Gastroesophageal sphincter (tissue), 4 donors: ENCODE measurements at regions not wholly inside any gene's neighbourhood (a gene's known extent, or its start where the extent isn't known, plus 50 kb on each side); places are given as distances from the start of the nearest gene placed in this dataset.

Experiments
- ATAC-seq: fragments of 150-250 bp; one replicate; pipeline ENCODE4 v1.9.1; 2016; ENCODE audit warnings: mild to moderate bottlenecking, moderate library complexity
- H3K27ac ChIP-seq, 4 donors: fragments of 200-600 bp; sonication (generic) in 3 of 4; 1 replicate in 3 of 4; 2 replicates in 1 of 4; pipeline ENCODE4 v1.5.1; 2016 to 2019
- H3K27me3 ChIP-seq: fragments of 200-600 bp; sonication (generic); one replicate; pipeline ENCODE4 v1.5.1; 2019
- H3K36me3 ChIP-seq, 2 donors: fragments of 200-600 bp; sonication (generic); one replicate each; pipeline ENCODE4 v1.5.1; 2019; ENCODE audit warnings: control low read depth in 1 of 2
- H3K4me1 ChIP-seq, 3 donors: fragments of 200-600 bp; sonication (generic); 1 replicate in 2 of 3; 2 replicates in 1 of 3; pipeline ENCODE4 v1.5.1; 2016 to 2019; ENCODE audit warnings: control low read depth in 2 of 3
- H3K4me3 ChIP-seq, 2 donors: fragments of 200-600 bp; sonication (generic); one replicate each; pipeline ENCODE4 v1.5.1; 2019; ENCODE audit warnings: mild to moderate bottlenecking in 1 of 2, moderate library complexity in 1 of 2
- H3K9me3 ChIP-seq, 3 donors: fragments of 200-600 bp; sonication (generic); one replicate each; pipeline ENCODE4 v1.5.1; 2017 to 2019; ENCODE audit warnings: control low read depth in 2 of 3
- CTCF ChIP-seq, 4 experiments: fragments of 200-600 bp in 2 of 4; fragments of 450-650 bp in 2 of 4; sonication (generic) in 1 of 4; IDR thresholded peaks; one replicate each; pipeline ENCODE4 v1.5.1; 2017 to 2019; ENCODE audit warnings: antibody characterized with exemption in 4 of 4, mild to moderate bottlenecking in 2 of 4, moderate library complexity in 2 of 4
- EP300 ChIP-seq: sonication (generic); formaldehyde crosslinking; IDR thresholded peaks from one replicate; pipeline ENCODE4 v1.6.1; 2017; ENCODE audit warnings: antibody characterized with exemption, mild to moderate bottlenecking
- POLR2A ChIP-seq, 2 donors: fragments of 450-650 bp; IDR thresholded peaks; one replicate each; pipeline ENCODE4 v1.6.1; 2017; ENCODE audit warnings: antibody characterized with exemption in 2 of 2, mild to moderate bottlenecking in 2 of 2, moderate library complexity in 1 of 2
- POLR2AphosphoS5 ChIP-seq: sonication (generic); formaldehyde crosslinking; IDR thresholded peaks from one replicate; pipeline ENCODE4 v1.6.1; 2017; ENCODE audit warnings: antibody characterized with exemption
- WGBS, 2 donors: methylation state at CpG; one replicate each; pipeline ENCODE4 v1.1.5; 2018; ENCODE audit warnings: low coverage in 1 of 2; 5-methylcytosine and 5-hydroxymethylcytosine counted together

DNA sequence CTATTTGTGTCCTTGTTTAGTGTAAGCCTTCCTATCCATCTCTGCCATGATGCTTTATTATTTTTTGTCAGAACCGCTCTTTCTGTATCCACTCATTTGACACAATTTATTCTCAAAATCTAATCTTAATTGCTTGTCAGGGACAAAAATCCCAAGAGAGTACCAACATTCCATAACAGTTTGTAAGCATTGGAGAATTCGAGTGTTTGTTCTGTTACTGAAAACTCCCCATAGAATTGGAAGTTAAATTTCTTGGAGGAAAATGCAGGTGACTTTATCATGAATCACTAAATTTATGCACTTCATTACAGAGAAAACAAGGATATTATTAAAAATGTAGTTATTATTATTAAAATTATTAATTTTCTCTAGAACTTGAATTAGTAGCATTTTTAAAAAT is 1986.1 kb downstream of the ARAP2 start:
- no peak for ATAC-seq

DNA sequence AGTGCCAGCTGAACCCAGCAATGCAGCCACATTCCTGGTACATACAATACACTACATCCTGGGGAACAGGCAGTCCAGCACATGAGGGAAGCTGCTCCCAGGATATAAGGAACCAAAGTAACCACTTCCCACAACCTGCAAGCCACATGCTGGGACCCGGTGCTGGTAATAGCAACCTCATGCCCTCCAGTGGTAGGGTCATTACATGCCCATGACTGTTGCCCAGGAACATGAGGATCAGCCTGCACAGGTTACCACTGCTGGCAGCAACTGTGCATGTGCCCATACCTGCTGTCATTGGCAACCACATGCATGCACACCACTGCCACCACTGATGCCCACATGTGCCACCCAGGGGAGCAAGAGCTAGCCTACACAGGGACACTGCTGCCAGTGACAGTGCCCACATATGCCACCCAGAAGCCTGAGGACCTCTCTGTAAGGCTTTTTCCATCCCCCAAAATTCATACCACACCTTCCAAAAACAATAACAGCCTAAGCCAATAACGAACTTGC is 1982.5 kb downstream of the ARAP2 start:
- H3K27me3 ChIP-seq, result no peaks in the 10 kb centered on the region
- H3K36me3 ChIP-seq, result no peaks in the 10 kb centered on the region
- TF ChIP-seq CTCF (IDR thresholded peaks at IDR 0.05) (no peak), EP300 (no peak), POLR2A (IDR thresholded peaks at IDR 0.05) (no peak), POLR2AphosphoS5 (no peak)
- no peaks in the 10 kb centered on the region for H3K9me3 ChIP-seq
- ATAC-seq, result no peak
- 71 to 100% methylated on average over 1 of the region's 2 CpGs for WGBS, 2 donors
- no peak overlapping the region for H3K4me3 ChIP-seq
- no peak overlapping the region for H3K27ac ChIP-seq
- no peaks in the 10 kb centered on the region for H3K4me1 ChIP-seq

More for the DNA sequence above, 1986.1 kb downstream of the ARAP2 start:
- 64 to 71% methylated on average over 2 of the region's 2 CpGs for WGBS, 2 donors
- Histone ChIP-seq H3K36me3 (no peaks in the 10 kb centered on the region), H3K4me1 (no peaks in the 10 kb centered on the region), H3K9me3 (no peaks in the 10 kb centered on the region), H3K4me3 (no peak overlapping the region), H3K27me3 (no peaks in the 10 kb centered on the region), H3K27ac (no peak overlapping the region)
- TF ChIP-seq POLR2A (IDR thresholded peaks at IDR 0.05) (no peak), CTCF (IDR thresholded peaks at IDR 0.05) (no peak), EP300 (no peak), POLR2AphosphoS5 (no peak)

DNA sequence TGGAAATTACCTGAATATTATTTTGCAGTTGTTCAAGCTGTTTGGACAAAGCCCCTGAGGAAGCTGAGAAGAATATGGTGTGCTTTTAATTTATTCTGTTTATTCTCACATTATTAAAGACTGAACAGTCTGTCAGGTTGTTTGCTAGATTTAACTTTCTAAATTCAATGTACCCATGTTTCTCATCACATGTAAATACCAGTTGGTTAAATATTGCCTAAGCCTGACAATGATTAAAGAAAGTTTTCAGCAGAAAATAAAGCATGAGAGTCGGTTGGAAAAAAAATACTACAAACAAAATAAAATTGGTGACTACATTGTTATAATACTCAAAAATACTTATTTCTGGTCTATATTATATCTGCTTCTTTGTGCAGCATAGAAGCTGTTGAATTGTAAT is 1974.7 kb downstream of the ARAP2 start:
- no peaks in the 10 kb centered on the region for H3K4me1 ChIP-seq
- no peaks in the 10 kb centered on the region for H3K27me3 ChIP-seq
- no peak for ATAC-seq
- H3K9me3 ChIP-seq, result no peaks in the 10 kb centered on the region
- H3K27ac ChIP-seq, result no peak overlapping the region
- 76 to 77% methylated on average over 1 of the region's 1 CpG for WGBS, 2 donors
- TF ChIP-seq CTCF (IDR thresholded peaks at IDR 0.05) (no peak), POLR2AphosphoS5 (no peak), POLR2A (IDR thresholded peaks at IDR 0.05) (no peak), EP300 (no peak)
- H3K36me3 ChIP-seq, result no peaks in the 10 kb centered on the region
- H3K4me3 ChIP-seq, result no peak overlapping the region

DNA sequence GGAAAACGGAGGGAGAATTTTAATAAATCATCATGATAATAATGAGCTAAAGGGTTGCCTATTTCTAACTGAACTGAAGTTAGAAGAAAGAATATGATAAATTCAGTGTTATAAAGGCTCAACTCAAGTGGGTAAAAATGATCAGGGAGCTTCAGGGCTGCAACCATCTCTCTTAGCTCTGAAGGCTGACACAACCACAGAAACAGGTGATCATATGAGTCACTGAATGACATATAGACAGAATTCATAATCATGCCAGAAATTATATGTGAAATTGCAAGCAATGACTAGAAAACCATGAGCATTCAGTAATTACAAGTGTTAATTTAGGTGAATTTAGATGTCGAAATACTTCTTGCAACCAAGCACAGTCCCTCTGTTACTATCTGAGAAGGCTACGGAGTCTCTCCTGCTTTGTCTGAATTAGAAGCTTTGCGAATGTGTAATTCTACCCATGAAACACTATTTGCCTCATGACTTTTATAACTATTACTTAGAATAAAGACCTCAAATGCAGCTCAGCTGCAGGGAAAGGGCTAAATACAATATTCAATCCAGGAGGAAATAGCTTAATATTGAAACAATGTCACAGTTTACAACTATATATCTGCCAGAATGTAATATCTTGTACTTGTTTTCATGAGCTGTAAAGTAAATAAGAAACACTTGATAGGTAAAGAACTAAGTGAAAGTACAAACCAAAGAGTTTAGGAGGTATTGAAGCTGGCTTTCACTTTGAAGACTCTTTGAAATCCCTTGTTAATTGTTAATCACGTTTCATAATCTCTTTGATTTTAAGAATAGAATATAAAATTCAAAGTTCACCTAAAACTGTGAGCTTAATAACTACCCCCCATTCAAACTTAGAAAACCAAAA is 1972.6 kb downstream of the ARAP2 start:
- TF ChIP-seq EP300, result no peak
- no peak for TF ChIP-seq POLR2AphosphoS5
- TF ChIP-seq CTCF (IDR thresholded peaks at IDR 0.05), result no peak
- TF ChIP-seq POLR2A (IDR thresholded peaks at IDR 0.05), result no peak
- ATAC-seq, result no peak
- Histone ChIP-seq H3K4me3 (no peak overlapping the region), H3K27ac (no peak overlapping the region), H3K9me3 (peaks cover 0 to 3% (median 0%) of the 10 kb centered on the region in 3 donors), H3K4me1 (no peaks in the 10 kb centered on the region), H3K27me3 (no peaks in the 10 kb centered on the region), H3K36me3 (no peaks in the 10 kb centered on the region)
- 72 to 77% methylated on average over 5 of the region's 5 CpGs for WGBS, 2 donors

GRCh38 chr4:34279011-34279410 is 1965.3 kb downstream of the ARAP2 start:
- Histone ChIP-seq H3K4me3 (no peak overlapping the region), H3K36me3 (no peaks in the 10 kb centered on the region), H3K4me1 (no peaks in the 10 kb centered on the region), H3K27ac (no peak overlapping the region), H3K27me3 (no peaks in the 10 kb centered on the region), H3K9me3 (peaks cover 0 to 3% (median 0%) of the 10 kb centered on the region in 3 donors)
- no peak for ATAC-seq
- no peak for TF ChIP-seq EP300
- TF ChIP-seq POLR2A (IDR thresholded peaks at IDR 0.05), result no peak
- TF ChIP-seq POLR2AphosphoS5, result no peak
